ENCODE measurements at regions not wholly inside any gene's neighbourhood (a gene's known extent, or its start where the extent isn't known, plus 50 kb on each side); places are given as distances from the start of the nearest gene placed in this dataset.
"Not testable (repeated sequence)": the region's sequence is repeated elsewhere in the genome, so short reads cannot be mapped to it uniquely, and the experiment has no call there.

DNA sequence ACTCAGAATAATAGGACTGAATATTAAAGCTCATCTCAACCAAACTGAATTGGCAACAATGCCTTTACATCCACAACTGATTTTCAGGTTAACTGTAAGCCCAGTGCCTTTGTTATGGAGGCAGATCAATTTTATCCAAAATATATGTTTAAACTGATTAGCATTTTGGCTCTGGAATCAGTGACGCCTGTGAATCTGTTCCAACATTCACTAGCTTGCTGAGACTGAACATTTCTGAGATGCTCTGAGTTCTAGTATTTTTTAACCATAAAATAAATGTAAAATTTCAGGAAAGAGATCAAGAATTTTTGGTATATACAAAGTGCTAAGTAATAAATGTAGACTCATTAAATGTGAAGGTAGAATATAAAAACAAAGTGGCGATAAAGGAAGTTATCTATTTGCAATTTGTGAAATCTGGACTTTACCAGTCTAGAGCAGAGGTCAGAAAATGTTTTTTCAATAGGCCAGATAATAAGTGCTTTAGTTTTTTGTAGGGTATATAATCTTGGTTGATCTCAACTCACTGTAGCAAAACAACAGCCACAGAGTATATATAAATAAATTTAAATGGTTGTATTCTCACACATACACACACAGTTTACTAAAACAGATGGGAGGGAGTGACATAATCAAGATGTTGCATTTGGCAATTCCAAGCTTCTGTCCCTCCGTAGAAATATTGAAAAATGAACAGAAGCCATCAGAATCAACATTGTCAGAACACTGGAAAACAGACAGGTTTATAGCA, 560.3 kb downstream of the ZWINT start:
- TF ChIP-seq, protein P1, sequence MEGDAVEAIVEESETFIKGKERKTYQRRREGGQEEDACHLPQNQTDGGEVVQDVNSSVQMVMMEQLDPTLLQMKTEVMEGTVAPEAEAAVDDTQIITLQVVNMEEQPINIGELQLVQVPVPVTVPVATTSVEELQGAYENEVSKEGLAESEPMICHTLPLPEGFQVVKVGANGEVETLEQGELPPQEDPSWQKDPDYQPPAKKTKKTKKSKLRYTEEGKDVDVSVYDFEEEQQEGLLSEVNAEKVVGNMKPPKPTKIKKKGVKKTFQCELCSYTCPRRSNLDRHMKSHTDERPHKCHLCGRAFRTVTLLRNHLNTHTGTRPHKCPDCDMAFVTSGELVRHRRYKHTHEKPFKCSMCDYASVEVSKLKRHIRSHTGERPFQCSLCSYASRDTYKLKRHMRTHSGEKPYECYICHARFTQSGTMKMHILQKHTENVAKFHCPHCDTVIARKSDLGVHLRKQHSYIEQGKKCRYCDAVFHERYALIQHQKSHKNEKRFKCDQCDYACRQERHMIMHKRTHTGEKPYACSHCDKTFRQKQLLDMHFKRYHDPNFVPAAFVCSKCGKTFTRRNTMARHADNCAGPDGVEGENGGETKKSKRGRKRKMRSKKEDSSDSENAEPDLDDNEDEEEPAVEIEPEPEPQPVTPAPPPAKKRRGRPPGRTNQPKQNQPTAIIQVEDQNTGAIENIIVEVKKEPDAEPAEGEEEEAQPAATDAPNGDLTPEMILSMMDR (IDR thresholded peaks at IDR 0.05; ENCODE audit: low read length, missing control alignments) = no peak
- no peak for DNase-seq (ENCODE audit: low read depth)
- H3K4me3 ChIP-seq (replicated peaks; ENCODE audit: low read depth, low read length) = no peak overlapping the region

DNA sequence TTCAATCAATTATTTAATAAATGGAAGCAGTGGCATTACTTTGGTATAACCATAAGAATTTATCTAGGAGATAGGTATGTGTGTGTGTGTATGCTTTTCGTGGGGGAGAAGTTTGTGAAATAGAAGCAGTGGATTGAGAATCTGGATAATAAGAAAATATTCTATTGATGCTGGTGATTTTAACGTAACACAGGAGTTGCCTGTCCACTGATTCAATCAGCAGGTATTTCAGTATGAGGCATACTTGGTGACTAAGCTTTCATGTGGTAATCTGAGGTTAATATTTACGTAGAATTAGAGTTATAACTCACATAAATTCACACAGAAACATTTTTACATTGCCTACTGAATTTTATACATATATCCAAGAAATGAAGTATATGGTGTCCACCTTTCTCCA, 568.0 kb downstream of the ZWINT start:
- DNase-seq (ENCODE audit: low read depth) = no peak
- TF ChIP-seq, protein P1 (IDR thresholded peaks at IDR 0.05; ENCODE audit: low read length, missing control alignments) = no peak

DNA sequence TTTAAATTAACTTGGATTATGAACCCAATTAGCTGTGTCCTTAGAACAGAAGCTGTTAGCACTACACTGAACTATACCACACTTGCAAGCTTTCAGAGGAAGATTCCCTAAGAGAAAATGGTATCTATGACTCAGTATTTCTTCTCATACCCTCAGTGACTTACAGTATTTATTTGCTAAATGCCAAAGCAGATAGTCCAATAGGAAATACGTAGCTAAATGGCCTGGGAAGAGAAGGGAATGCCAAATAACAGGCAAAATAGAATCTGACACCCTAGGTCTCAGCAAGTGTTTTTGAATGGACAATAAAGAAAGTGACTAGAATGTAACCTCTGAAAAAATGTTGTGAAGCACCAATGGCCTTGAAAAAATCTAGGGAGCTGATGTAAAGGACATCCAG, 570.8 kb downstream of the ZWINT start:
- not testable (repeated sequence) for H3K4me3 ChIP-seq (replicated peaks; ENCODE audit: low read depth, low read length); DNase-seq (ENCODE audit: low read depth)

More for the DNA sequence above, 568.0 kb downstream of the ZWINT start:
- no peak overlapping the region for H3K4me3 ChIP-seq (replicated peaks; ENCODE audit: low read depth, low read length)

DNA sequence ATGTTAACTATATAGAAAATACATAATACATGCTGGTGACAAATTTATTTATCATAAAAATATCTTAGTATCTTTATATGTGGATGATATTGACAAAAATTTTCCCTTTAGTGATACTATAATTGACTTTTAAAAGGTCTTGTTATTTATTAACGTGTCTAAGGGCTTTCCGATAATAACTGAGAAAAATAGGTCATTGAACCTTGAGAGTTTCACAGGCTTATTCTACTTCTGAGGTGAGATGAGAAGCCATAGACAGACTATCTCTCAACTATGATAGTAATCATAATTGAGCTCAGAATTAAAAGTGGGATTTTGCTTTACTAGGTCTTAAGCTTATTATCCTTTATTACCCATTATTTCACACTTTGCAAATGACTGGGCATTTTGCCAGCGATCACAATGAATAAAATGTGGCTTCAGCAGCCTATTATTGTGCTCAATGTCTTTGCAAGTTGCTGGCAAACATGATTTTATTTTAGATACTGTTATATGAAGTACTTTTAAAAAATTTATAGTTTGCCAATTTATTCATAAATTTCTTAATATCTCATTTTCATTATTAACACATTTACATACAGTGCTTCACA, 574.5 kb downstream of the ZWINT start:
- no peak overlapping the region for H3K4me3 ChIP-seq (replicated peaks; ENCODE audit: low read depth, low read length)
- TF ChIP-seq, protein P1 (IDR thresholded peaks at IDR 0.05; ENCODE audit: low read length, missing control alignments) = no peak
- DNase-seq (ENCODE audit: low read depth) = no peak

DNA sequence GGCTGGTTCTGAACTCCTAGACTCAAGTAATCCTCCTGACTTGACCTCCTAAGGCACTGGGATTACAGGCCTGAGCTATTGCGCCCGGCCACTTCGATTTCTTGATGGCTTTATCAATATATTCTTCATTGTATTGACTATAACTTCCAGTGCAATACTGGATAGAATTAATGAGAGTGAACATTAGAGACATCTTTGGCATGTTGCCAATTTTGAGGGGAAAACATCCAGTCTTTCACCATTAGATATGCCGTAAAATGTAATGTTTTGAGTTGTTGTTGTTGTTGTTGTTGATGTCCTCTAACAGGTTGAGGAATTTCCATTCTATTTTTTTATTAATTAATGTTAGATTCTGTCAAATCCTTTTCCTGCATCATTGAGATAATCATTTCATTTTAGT, 578.9 kb downstream of the ZWINT start:
- DNase-seq (ENCODE audit: low read depth) = no peak
- H3K4me3 ChIP-seq (replicated peaks; ENCODE audit: low read depth, low read length) = no peak overlapping the region
- TF ChIP-seq, protein P1 (IDR thresholded peaks at IDR 0.05; ENCODE audit: low read length, missing control alignments) = no peak

DNA sequence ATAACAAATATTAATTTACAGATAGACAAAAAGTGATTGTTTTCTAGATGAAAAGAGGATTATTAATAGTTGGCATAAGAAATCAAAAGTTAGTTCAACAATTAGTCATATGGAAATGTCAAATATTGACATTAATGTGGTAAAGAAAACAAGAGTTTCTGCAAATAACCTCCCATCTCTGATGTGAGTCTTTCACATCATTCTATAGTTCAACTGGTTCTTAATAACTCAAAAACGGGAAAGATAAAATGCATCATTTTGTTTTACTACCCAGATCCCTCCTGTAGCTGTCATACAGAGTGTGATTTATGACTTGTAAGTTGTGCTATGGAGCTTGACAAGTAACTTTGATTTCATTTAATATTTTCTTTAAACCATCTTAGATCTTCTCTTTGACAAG, 594.8 kb downstream of the ZWINT start:
- no peak overlapping the region for H3K4me3 ChIP-seq (replicated peaks; ENCODE audit: low read depth, low read length)
- DNase-seq (ENCODE audit: low read depth) = no peak
- TF ChIP-seq, protein P1 (IDR thresholded peaks at IDR 0.05; ENCODE audit: low read length, missing control alignments) = no peak

DNA sequence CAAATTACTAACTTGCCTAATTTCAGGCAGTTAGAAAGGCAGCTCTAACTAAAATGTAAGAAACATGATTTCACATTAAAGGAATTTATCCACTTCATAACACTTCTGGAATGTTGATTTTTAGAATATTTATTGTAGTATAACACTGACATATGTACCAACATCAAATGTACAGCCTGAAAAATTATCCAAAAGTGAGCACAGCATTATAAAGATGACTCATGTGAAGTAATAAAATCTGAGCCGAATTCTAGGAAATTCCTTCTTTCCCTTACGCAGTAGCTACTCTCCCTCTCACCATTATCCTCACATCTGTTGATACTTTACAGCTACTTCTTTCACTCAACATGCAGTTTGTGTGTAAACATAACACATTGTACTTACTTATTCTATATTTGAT, 610.6 kb downstream of the ZWINT start:
- TF ChIP-seq, protein P1 (IDR thresholded peaks at IDR 0.05; ENCODE audit: low read length, missing control alignments) = no peak
- no peak overlapping the region for H3K4me3 ChIP-seq (replicated peaks; ENCODE audit: low read depth, low read length)
- DNase-seq (ENCODE audit: low read depth) = no peak

Data from fibroblast of pulmonary artery (primary cell).